ENCODE measurements at regions not wholly inside any gene's neighbourhood (a gene's known extent, or its start where the extent isn't known, plus 50 kb on each side); places are given as distances from the start of the nearest gene placed in this dataset.

DNA sequence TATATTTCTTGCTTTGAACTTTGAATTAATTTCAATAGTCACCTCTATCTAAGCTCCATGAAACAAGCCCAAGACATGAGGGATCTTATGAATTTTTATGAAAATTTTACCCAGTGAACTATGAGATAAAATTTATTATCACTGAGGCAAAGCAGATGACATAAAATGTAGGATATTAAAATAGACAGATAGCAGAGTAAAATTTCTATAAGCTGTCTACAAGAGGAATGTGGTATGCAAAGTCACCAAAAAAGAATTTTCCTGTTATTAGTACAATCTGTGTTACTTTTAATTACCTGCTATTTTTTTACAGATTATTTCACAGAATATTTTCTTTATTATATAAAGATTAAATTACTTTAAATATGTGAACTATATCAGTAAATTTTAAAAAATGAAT, 2312.6 kb downstream of the PCDH9 start:
- TF ChIP-seq, protein P1, sequence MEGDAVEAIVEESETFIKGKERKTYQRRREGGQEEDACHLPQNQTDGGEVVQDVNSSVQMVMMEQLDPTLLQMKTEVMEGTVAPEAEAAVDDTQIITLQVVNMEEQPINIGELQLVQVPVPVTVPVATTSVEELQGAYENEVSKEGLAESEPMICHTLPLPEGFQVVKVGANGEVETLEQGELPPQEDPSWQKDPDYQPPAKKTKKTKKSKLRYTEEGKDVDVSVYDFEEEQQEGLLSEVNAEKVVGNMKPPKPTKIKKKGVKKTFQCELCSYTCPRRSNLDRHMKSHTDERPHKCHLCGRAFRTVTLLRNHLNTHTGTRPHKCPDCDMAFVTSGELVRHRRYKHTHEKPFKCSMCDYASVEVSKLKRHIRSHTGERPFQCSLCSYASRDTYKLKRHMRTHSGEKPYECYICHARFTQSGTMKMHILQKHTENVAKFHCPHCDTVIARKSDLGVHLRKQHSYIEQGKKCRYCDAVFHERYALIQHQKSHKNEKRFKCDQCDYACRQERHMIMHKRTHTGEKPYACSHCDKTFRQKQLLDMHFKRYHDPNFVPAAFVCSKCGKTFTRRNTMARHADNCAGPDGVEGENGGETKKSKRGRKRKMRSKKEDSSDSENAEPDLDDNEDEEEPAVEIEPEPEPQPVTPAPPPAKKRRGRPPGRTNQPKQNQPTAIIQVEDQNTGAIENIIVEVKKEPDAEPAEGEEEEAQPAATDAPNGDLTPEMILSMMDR (IDR thresholded peaks at IDR 0.05): no peak
- TF ChIP-seq POLR2AphosphoS5 (IDR thresholded peaks at IDR 0.05): no peak

Measured in prostate gland (tissue), 2 donors.